SK-N-MC (cell line): ENCODE measurements at regions not wholly inside any gene's neighbourhood (a gene's known extent, or its start where the extent isn't known, plus 50 kb on each side); places are given as distances from the start of the nearest gene placed in this dataset.

ENCODE experiments used
- EZH2 ChIP-seq: fragments of 200-600 bp; sonication (generic); IDR thresholded peaks from one replicate; pipeline ENCODE4 v1.6.1; 2017; ENCODE audit warnings: antibody characterized with exemption
- POLR2AphosphoS5 ChIP-seq: IDR thresholded peaks from 2 replicates; pipeline ENCODE4 v1.6.1; 2012; ENCODE audit warnings: mild to moderate bottlenecking, low read depth, low read length, borderline replicate concordance

GRCh38 chr15:62698646-62699045, 343.9 kb upstream of the TPM1 start:
- no peak for TF ChIP-seq EZH2
- TF ChIP-seq POLR2AphosphoS5: no peak
